ENCODE measurements at regions not wholly inside any gene's neighbourhood (a gene's known extent, or its start where the extent isn't known, plus 50 kb on each side); places are given as distances from the start of the nearest gene placed in this dataset.

DNA sequence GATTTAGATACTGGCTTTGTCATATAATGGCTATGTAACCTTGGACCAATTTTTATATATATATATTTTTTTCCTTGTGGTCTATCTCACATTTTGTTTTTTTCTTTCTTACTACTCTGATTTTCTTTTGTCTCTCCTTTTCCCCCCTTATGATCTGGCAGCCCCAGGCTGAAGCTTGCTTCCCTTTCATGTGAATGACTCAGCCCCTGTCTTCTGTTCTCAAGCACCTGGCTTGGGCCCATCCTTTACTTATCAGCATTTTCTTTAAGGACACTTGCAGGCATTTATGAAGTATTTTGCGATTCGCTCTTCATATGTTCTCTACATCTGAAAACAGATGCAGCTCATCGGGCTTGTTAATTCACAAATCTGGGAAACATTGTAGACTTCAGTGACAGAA, 163.6 kb downstream of the SPRY2 start:
- H3K27ac Mint-ChIP-seq (ENCODE audit: unreplicated experiment): no peak overlapping the region
- peaks cover 4% of the 10 kb centered on the region for H3K9me3 Mint-ChIP-seq (ENCODE audit: low read depth)
- H3K36me3 Mint-ChIP-seq (ENCODE audit: low read depth): no peaks in the 10 kb centered on the region
- TF ChIP-seq, protein P1, sequence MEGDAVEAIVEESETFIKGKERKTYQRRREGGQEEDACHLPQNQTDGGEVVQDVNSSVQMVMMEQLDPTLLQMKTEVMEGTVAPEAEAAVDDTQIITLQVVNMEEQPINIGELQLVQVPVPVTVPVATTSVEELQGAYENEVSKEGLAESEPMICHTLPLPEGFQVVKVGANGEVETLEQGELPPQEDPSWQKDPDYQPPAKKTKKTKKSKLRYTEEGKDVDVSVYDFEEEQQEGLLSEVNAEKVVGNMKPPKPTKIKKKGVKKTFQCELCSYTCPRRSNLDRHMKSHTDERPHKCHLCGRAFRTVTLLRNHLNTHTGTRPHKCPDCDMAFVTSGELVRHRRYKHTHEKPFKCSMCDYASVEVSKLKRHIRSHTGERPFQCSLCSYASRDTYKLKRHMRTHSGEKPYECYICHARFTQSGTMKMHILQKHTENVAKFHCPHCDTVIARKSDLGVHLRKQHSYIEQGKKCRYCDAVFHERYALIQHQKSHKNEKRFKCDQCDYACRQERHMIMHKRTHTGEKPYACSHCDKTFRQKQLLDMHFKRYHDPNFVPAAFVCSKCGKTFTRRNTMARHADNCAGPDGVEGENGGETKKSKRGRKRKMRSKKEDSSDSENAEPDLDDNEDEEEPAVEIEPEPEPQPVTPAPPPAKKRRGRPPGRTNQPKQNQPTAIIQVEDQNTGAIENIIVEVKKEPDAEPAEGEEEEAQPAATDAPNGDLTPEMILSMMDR (IDR thresholded peaks at IDR 0.05): no peak
- no peak overlapping the region for H3K4me3 Mint-ChIP-seq (ENCODE audit: unreplicated experiment)
- no peaks in the 10 kb centered on the region for H3K27me3 Mint-ChIP-seq (ENCODE audit: low read depth)
- DNase-seq (ENCODE audit: low spot score): no peak
- no peaks in the 10 kb centered on the region for H3K4me1 Mint-ChIP-seq (ENCODE audit: low read depth)

GRCh38 chr13:80173224-80173623, 167.7 kb downstream of the SPRY2 start:
- Mint-ChIP-seq H3K4me1 (ENCODE audit: low read depth) (no peaks in the 10 kb centered on the region), H3K9me3 (ENCODE audit: low read depth) (peaks cover 4% of the 10 kb centered on the region), H3K4me3 (ENCODE audit: unreplicated experiment) (no peak overlapping the region), H3K36me3 (ENCODE audit: low read depth) (no peaks in the 10 kb centered on the region), H3K27me3 (ENCODE audit: low read depth) (no peaks in the 10 kb centered on the region), H3K27ac (ENCODE audit: unreplicated experiment) (no peak overlapping the region)
- TF ChIP-seq, protein P1 (IDR thresholded peaks at IDR 0.05): no peak
- no peak for DNase-seq (ENCODE audit: low spot score)

DNA sequence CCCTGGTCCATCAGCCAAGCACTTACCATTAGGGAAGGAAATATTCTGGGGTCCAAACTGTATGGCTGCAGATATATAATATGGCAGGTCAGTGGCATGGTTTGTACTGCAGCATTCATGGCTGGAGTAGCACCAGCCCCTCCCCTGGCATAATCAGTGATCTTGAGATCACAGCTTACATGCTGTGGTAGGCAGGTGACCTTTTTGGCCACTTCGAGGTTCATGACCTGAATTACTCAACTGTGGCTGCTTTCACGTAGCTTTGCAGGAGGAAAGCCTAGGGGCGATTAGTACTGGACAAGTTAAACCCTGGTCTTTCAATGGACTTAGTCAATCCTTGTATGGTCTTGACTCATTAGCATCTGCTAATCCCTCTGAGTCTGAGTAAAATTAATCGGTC, 169.8 kb downstream of the SPRY2 start:
- Mint-ChIP-seq H3K27ac (ENCODE audit: unreplicated experiment) (no peak overlapping the region), H3K4me3 (ENCODE audit: unreplicated experiment) (no peak overlapping the region), H3K27me3 (ENCODE audit: low read depth) (no peaks in the 10 kb centered on the region)

DNA sequence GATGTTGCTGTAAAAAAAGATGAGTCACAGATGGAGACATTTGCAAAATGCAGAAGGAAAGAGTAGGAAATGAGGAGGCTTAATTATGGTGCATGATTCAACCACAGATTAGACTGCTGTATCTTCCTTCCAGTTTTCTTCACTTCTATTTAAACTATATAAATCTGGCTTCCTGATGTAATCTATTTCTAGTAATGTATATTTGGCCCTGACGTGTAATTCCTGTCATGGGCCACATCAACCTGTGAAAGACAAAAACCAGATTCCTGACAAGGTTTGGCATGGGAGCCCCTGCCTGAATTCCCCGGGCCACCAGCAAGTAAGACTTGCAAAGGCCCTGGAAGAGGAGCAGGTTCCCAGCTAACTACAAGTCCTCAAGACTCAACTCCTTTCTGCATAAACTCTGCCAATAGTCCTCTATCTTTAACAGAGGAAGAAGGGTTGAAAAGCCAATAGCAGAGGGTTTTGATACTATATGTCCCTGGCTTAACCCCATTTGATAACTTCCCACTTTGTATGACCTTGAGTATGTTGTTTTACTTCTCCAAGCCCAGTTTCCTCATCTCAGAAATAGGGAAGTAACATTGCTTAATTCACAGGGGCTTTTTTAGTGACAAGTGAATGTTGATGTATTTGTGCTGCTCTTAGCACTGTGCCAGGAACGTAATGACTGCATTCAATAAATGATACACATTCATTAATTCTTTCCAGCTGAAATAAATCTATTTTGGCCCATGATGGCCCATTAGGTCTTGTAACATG, 172.7 kb downstream of the SPRY2 start:
- no peak overlapping the region for H3K27ac Mint-ChIP-seq (ENCODE audit: unreplicated experiment)
- no peak for DNase-seq (ENCODE audit: low spot score)
- H3K4me3 Mint-ChIP-seq (ENCODE audit: unreplicated experiment): no peak overlapping the region
- TF ChIP-seq, protein P1 (IDR thresholded peaks at IDR 0.05): no peak
- H3K36me3 Mint-ChIP-seq (ENCODE audit: low read depth): no peaks in the 10 kb centered on the region
- H3K27me3 Mint-ChIP-seq (ENCODE audit: low read depth): no peaks in the 10 kb centered on the region
- H3K4me1 Mint-ChIP-seq (ENCODE audit: low read depth): no peaks in the 10 kb centered on the region
- H3K9me3 Mint-ChIP-seq (ENCODE audit: low read depth): no peaks in the 10 kb centered on the region

More for the DNA sequence above, 169.8 kb downstream of the SPRY2 start:
- H3K4me1 Mint-ChIP-seq (ENCODE audit: low read depth): no peaks in the 10 kb centered on the region
- peaks cover 4% of the 10 kb centered on the region for H3K9me3 Mint-ChIP-seq (ENCODE audit: low read depth)
- no peak for DNase-seq (ENCODE audit: low spot score)
- no peaks in the 10 kb centered on the region for H3K36me3 Mint-ChIP-seq (ENCODE audit: low read depth)
- TF ChIP-seq, protein P1 (IDR thresholded peaks at IDR 0.05): no peak

DNA sequence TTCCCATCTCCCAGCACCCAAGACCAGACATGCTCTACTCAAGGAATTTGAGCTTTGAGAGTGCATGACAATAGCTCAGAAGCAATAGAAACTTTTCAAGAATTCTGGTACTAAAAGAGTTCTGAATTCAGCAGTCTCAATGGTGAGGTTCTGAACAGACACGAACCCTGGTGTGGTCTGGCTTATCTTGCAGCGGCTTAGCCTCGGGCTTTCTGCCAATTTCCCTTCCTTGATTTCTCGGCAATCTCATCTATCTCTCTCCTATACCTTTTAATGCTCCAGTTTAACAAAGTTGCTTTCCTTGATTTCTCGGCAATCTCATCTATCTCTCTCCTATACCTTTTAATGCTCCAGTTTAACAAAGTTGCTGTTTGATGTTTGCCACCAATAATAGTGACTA, 174.6 kb downstream of the SPRY2 start:
- Mint-ChIP-seq H3K9me3 (ENCODE audit: low read depth) (no peaks in the 10 kb centered on the region), H3K4me3 (ENCODE audit: unreplicated experiment) (no peak overlapping the region), H3K27me3 (ENCODE audit: low read depth) (no peaks in the 10 kb centered on the region), H3K27ac (ENCODE audit: unreplicated experiment) (no peak overlapping the region), H3K4me1 (ENCODE audit: low read depth) (no peaks in the 10 kb centered on the region), H3K36me3 (ENCODE audit: low read depth) (no peaks in the 10 kb centered on the region)
- DNase-seq (ENCODE audit: low spot score): no peak
- TF ChIP-seq, protein P1 (IDR thresholded peaks at IDR 0.05): no peak
